NCI-H446 treated with DMSO at 0.1 percent for 48 hours (cell line): ENCODE measurements at regions not wholly inside any gene's neighbourhood (a gene's known extent, or its start where the extent isn't known, plus 50 kb on each side); places are given as distances from the start of the nearest gene placed in this dataset.
A peak's percentile ranks its signal among the peaks of the same experiment; 100 is the strongest.
"Not testable (repeated sequence)": the region's sequence is repeated elsewhere in the genome, so short reads cannot be mapped to it uniquely, and the experiment has no call there.

Source experiments
- DNase-seq: peaks from one replicate; lab custom pipeline; 2025; lab: John Stamatoyannopoulos, UW

- no peak for DNase-seq
Measured at GRCh38 chr1:101483982-101484688, 247.3 kb downstream of the S1PR1 start.

GRCh38 chr1:101484689-101485338 is 248.0 kb downstream of the S1PR1 start:
- DNase-seq, result no peak

GRCh38 chr1:101485712-101486111 is 248.9 kb downstream of the S1PR1 start:
- no peak for DNase-seq

- not testable (repeated sequence) for DNase-seq
Measured at GRCh38 chr1:101492144-101492543, 255.3 kb downstream of the S1PR1 start.

- not testable (repeated sequence) for DNase-seq
Measured at GRCh38 chr1:101493920-101494319, 257.1 kb downstream of the S1PR1 start.

- DNase-seq, result no peak
Measured at GRCh38 chr1:101496109-101496508, 259.3 kb downstream of the S1PR1 start.

GRCh38 chr1:101497881-101498559 is 261.2 kb downstream of the S1PR1 start:
- no peak for DNase-seq

- not testable (repeated sequence) for DNase-seq
Measured at GRCh38 chr1:101504106-101504505, 267.3 kb downstream of the S1PR1 start.

GRCh38 chr1:101505240-101505639 is 268.4 kb downstream of the S1PR1 start:
- not testable (repeated sequence) for DNase-seq

GRCh38 chr1:101506541-101507164 is 269.8 kb downstream of the S1PR1 start:
- DNase-seq, result no peak

GRCh38 chr1:101507547-101507971 is 270.7 kb downstream of the S1PR1 start:
- DNase-seq, result no peak

GRCh38 chr1:101508913-101509312 is 272.1 kb downstream of the S1PR1 start:
- DNase-seq, result no peak

GRCh38 chr1:101509370-101509769 is 272.6 kb downstream of the S1PR1 start:
- DNase-seq, result peak; percentile 14

- no peak for DNase-seq
Measured at GRCh38 chr1:101511202-101511891, 274.5 kb downstream of the S1PR1 start.

- peak; percentile 56 for DNase-seq
Measured at GRCh38 chr1:101520302-101520701, 283.5 kb downstream of the S1PR1 start.

- no peak for DNase-seq
Measured at GRCh38 chr1:101522486-101522885, 285.7 kb downstream of the S1PR1 start.

GRCh38 chr1:101526813-101527212 is 290.0 kb downstream of the S1PR1 start:
- DNase-seq, result no peak

- no peak for DNase-seq
Measured at GRCh38 chr1:101532377-101532776, 295.6 kb downstream of the S1PR1 start.

GRCh38 chr1:101540161-101540560 is 303.3 kb downstream of the S1PR1 start:
- DNase-seq, result no peak

GRCh38 chr1:101546885-101547284 is 310.1 kb downstream of the S1PR1 start:
- DNase-seq, result no peak

GRCh38 chr1:101547357-101547756 is 310.5 kb downstream of the S1PR1 start:
- DNase-seq, result no peak

GRCh38 chr1:101548376-101548775 is 311.6 kb downstream of the S1PR1 start:
- DNase-seq, result no peak
